GM19463 (cell line): ENCODE measurements at regions not wholly inside any gene's neighbourhood (a gene's known extent, or its start where the extent isn't known, plus 50 kb on each side); places are given as distances from the start of the nearest gene placed in this dataset.

Experiments
- ATAC-seq: cut with Tn5 transposase; IDR thresholded peaks from one replicate; pipeline ENCODE4 v1.9.1; 2021; ENCODE audit warnings: mild to moderate bottlenecking, moderate library complexity; ENCODE audit not compliant: unreplicated experiment

GRCh38 chr7:46695051-46695708, 774.1 kb upstream of the IGFBP3 start:
- ATAC-seq, result peak; percentile 81

GRCh38 chr7:46694058-46694457, 773.0 kb upstream of the IGFBP3 start:
- ATAC-seq, result no peak

- ATAC-seq, result no peak
Observed at GRCh38 chr7:46687203-46687602, 766.1 kb upstream of the IGFBP3 start.

- no peak for ATAC-seq
Observed at GRCh38 chr7:46685051-46685450, 764.0 kb upstream of the IGFBP3 start.

GRCh38 chr7:46682836-46683624, 762.0 kb upstream of the IGFBP3 start:
- peak; percentile 60 for ATAC-seq

- ATAC-seq, result no peak
Observed at GRCh38 chr7:46681865-46682503, 760.9 kb upstream of the IGFBP3 start.

GRCh38 chr7:46680147-46680546, 759.1 kb upstream of the IGFBP3 start:
- ATAC-seq, result peak; percentile 54

- no peak for ATAC-seq
Observed at GRCh38 chr7:46679671-46680070, 758.6 kb upstream of the IGFBP3 start.

- ATAC-seq, result no peak
Observed at GRCh38 chr7:46678421-46678820, 757.3 kb upstream of the IGFBP3 start.

GRCh38 chr7:46675456-46675855, 754.4 kb upstream of the IGFBP3 start:
- no peak for ATAC-seq

GRCh38 chr7:46672861-46673260, 751.8 kb upstream of the IGFBP3 start:
- ATAC-seq, result no peak

- ATAC-seq, result no peak
Observed at GRCh38 chr7:46671108-46671769, 750.2 kb upstream of the IGFBP3 start.

- no peak for ATAC-seq
Observed at GRCh38 chr7:46669028-46669427, 748.0 kb upstream of the IGFBP3 start.

GRCh38 chr7:46664453-46664852, 743.4 kb upstream of the IGFBP3 start:
- ATAC-seq, result no peak

GRCh38 chr7:46663025-46663424, 742.0 kb upstream of the IGFBP3 start:
- ATAC-seq, result peak; percentile 84

- ATAC-seq, result no peak
Observed at GRCh38 chr7:46661431-46661830, 740.4 kb upstream of the IGFBP3 start.

- no peak for ATAC-seq
Observed at GRCh38 chr7:46660402-46660980, 739.4 kb upstream of the IGFBP3 start.

- ATAC-seq, result no peak
Observed at GRCh38 chr7:46658281-46658680, 737.2 kb upstream of the IGFBP3 start.

GRCh38 chr7:46654546-46655443, 733.7 kb upstream of the IGFBP3 start:
- no peak for ATAC-seq

- ATAC-seq, result no peak
Observed at GRCh38 chr7:46653848-46654247, 732.8 kb upstream of the IGFBP3 start.
